ENCODE measurements at regions not wholly inside any gene's neighbourhood (a gene's known extent, or its start where the extent isn't known, plus 50 kb on each side); places are given as distances from the start of the nearest gene placed in this dataset.
"Not testable (repeated sequence)": the region's sequence is repeated elsewhere in the genome, so short reads cannot be mapped to it uniquely, and the experiment has no call there.

DNA sequence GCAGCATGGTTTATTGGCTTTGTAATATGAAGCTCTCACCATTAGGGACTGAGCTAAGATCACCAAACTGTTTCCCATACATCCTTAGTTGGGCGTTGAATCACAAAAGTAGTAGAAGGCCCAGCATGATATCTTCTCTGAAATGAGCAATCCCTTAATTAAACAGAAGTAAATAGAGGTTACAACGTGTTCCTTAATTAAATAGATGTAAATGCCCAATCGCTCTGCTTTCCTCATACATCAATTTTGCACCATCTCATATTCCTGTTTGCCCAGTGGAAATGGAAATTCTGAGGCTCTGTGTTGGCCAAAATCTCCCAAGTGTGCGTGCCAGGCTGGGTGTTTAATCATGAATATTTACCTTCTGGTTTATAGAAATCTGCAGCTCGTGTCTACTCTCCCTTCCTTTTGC lies 107.4 kb upstream of the FOXB1 start:
- DNase-seq (ENCODE audit: low spot score): no peak

DNA sequence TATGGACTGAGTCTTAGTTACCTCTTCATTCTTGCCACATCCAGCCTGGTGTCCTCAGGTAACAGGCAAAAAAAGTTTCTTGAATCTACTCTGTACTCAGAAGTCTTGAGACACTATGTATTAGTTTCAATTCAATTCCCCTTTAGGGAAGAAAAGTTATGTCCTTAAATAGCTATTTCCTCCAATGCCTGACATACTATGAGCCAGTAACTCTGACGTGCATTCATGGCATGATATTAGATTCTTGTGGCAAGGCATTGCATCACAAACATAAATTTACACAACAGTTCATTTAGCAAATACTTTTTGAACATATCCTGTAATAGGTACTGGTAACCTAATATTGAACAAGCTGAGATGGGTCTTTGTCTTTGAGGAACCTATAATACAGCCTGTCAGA lies 109.3 kb upstream of the FOXB1 start:
- DNase-seq (ENCODE audit: low spot score): no peak

DNA sequence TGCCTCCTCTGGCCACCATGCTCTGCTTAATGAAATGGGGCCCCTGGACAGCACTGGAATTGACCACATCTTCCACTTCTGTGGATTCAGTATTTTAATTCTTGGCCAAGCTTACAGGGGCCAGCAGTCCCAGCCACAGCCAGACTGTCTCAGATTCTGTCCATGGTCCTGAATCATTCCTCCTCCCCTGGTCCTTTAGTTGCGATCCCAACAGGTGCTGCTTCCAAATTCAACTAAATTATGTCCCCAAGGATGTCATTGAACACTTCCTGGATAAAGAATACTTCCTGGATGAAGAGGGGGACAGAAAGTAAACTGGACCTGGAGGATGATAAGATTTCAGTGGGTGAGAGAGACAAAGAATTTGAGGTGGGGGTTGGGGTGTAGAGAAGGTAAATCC lies 111.1 kb upstream of the FOXB1 start:
- DNase-seq (ENCODE audit: low spot score): no peak

DNA sequence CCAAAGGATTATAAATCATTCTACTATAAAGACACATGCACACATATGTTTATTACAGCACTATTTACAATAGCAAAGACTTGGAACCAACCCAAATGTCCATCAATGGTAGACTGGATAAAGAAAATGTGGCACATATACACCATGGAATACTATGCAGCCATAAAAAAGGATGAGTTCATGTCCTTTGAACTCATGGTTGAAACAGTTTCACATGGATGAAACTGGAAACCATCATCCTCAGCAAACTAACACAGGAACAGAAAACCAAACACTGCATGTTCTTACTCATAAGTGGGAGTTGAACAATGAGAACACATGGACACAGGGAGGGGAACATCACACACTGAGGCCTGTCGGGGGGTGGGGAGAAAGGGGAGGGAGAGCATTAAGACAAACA lies 116.2 kb upstream of the FOXB1 start:
- DNase-seq (ENCODE audit: low spot score): not testable (repeated sequence)

DNA sequence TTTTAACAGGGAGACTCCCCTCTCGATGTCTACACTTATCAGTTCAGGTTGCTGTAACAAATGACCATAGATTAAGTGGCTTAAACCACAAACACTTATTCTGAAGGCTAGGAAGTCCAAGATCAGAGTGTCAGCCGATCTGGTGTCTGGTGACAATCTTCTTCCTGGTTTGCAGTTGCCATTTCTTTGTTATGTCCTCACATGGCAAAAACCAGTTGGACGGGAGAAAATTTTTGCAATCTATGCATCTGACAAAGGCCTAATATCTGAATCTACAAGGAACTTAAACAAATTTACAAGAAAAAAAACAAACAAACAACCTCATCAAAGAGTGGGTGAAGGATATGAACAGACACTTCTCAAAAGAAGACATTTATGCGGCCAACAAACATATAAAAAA lies 116.9 kb upstream of the FOXB1 start:
- DNase-seq (ENCODE audit: low spot score): no peak

DNA sequence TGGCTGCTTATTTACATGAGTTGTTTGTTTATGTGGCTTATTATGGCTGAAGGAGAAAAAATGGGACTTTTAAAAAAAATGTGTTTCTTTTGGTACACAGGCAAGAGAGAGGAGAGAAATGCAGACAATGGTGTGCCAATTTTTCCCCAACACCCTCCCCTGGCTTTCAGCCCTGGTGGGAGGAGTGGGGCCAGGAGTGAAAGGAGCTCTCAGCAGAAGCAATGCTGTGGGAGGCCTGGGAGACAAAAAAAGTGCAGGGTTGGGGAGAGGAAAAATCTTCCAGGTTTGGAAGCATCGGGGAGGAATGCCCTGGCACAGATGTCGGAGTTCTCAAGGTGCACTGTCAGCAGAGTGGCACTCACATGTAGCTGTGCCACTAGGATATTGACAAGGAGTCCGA lies 117.7 kb upstream of the FOXB1 start:
- DNase-seq (ENCODE audit: low spot score): no peak

DNA sequence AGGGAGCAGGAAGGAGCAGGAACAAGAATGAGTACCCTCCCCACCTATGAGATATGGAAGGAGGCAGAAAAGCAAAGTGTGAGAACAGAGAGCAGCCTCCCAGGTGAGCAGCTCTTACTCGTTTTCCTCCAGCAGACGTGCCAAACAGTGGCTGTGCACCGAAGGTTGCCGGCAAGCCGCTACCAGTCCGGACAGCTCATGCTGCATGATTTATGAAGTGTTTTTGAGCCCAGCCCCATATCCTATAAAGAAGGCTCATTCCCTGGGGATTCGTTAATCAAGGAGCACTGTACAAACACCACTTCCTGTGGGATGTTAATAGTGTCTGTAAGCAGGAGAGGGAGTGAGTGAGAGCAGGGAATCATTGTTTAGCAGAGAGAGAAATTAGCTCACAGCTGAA lies 118.3 kb upstream of the FOXB1 start:
- DNase-seq (ENCODE audit: low spot score): no peak

DNA sequence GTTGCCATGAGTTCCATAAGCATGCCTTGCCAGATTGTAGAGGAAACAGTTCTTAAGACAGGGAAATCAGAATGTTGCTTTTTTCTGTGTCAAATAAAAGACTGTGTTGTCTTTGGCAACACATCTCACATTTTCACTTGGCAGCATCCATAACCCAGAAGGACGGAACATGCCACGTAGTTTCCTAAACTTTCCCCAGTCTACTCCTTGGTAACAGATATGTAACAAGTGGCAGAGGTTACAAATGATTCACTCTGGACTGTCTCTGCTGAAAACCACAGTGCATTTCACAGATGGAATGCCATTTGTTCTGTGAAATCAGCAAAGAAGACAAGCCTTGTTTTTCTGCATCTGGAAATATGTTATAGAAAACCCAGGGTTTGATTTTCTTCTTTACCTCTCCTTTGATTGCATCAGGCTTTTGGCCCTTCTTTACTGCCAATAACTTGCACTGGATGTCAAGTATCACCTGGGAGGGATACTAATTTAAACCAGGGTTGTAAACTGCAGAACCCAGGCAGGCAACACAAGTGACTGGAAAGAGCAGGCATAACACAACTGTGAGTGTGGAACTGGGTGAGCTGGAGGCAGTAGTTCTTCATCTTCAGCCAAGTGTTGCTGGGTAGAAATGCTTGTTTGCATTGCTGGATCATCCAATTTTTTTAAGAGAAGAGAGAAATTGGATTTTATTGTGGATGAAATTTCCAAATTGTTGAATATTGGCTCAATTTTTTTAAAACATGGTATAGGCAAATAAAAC lies 124.4 kb upstream of the FOXB1 start:
- no peak for DNase-seq (ENCODE audit: low spot score)

DNA sequence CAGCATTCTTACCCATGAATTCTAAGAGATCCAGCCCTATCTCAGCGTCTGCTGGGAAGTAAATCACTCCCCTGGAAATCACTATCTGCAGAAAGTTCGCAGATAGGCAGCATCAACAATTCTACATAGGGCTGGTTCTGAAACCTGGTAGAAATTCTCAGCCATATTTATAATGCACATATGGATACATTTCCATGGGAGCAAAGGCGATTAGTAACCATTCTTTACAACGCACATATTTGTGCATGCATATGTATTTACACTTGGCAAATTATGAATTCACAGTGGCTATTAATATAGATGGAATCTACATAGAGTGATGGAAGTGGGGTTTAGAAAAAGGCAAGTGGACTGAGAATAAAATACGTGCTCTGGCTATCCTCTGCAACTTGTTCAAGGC lies 128.0 kb upstream of the FOXB1 start:
- no peak for DNase-seq (ENCODE audit: low spot score)

DNA sequence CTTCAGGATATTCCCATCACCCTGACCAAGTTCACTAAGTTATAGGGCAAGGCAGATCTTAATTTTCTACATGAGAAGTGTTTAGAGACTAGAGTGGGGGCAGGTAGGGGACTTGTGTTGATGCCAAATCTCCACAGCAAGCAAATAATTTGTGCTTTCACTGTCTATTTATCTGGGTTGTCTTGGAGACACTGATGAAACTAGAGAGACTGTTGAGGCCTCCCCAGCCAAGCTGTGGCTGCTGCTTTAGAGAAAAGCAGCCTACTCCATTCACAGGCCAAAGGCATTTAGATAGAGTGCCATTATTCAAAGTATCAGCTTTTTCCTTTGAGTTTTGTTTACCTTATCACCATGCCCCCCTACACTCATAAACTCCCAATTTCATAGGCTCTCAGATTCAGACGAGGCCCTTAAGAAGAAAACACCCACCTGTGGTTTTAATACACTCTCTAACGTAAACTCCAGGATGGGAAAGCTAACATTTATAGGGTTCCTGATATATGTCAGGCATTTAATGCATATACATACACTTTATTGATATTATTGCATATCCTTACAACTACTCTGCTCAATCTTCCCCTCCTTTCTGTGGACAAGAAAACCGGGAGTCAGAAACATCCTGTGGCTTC lies 130.4 kb upstream of the FOXB1 start:
- no peak for DNase-seq (ENCODE audit: low spot score)

DNA sequence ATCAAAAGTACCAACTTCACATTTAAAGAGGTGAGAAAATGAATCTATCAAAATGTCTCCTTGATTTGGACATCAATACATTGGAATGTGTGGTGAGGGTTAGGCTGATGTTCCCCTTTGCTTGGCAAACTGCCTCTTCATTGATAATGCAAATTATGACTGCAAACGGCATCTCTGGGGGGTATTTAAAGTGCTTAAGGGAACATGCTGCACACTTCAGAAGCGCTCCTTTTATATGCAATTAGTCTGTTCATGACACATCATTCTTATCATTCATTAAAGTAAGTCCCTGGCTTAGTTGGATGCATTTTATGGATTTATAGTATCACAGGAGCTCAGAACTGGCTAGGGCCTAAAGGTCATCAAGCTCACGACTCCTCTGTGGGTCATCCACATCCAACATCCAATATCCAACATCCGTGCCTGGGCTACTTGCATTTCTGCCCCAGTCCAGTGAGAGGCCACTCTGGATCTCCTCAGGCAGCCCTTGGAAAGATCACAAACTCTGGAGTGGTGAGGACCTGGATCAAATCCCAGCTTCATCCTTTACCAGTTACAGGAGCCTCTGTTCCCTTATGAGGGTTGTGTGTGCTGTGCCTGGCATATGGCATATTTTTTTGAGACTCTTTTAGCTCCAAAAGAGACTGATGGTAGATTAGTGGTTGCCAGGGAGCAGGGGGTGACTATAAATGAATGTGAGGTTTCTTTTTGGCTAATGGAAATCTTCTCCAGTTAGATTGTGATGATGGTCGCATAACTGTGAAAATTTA lies 136.8 kb upstream of the FOXB1 start:
- peak; percentile 90 for DNase-seq (ENCODE audit: low spot score)

DNA sequence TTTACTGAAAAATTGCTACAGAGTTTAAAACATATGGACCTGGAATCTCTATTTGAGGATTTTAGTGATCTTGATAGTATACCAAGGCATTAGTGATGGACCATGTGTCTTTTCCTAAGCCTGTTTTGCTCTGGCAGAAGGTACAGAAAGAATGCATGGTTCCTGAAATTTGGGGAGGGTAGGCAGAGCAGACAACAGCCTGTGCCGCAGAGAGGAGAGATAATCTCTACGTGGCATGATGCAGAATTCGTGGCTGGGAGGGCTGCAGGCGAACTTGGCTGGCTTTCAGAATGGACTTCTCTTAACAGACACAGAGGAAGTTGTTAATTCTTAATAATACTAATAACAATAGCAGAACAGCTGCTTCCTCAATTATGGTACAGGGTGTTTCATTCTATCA lies 137.5 kb upstream of the FOXB1 start:
- no peak for DNase-seq (ENCODE audit: low spot score)

DNA sequence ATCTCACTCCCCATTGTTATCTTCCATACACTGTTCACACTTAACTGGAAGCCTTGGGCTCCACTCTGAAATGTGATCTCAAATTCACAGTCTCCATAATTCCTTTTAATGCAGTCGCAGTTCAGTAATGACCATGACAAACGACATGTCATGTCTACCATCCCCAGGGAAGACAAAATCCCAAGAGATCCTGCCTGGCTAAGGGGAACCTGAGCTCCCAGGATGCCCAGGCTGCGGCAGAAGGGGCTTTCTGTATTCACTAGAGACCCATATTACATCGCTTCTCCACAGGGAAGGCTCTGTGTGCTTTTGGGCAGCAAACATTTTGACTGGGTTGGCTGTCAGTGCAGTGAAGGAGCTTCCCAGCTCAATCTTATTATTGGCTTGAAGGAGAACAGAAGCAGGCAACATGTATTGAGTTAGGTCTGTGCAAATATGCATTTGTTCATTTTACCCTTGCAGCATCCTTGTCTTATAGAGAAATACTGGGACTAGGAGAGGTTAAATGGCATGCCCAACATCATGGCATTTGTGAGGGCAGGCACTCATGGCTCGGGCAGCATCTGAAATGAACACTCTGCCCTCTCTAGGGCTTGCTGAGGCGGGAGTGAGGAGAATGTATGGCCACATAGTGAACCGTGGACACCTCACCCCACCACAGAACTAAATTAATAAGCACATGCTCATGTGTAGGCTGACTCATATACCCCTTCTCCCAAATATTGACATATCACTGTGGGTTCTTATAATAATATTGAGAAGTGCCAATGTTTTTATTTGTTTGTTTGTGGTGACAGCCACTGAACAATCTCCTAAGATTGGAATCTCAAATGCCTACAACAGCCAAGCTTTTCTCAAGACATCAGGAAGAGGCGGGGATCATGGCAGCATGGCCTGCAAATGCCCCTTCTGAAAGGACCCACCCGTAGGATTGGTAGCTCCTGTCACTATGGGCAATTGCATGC lies 141.6 kb upstream of the FOXB1 start:
- DNase-seq (ENCODE audit: low spot score): no peak

DNA sequence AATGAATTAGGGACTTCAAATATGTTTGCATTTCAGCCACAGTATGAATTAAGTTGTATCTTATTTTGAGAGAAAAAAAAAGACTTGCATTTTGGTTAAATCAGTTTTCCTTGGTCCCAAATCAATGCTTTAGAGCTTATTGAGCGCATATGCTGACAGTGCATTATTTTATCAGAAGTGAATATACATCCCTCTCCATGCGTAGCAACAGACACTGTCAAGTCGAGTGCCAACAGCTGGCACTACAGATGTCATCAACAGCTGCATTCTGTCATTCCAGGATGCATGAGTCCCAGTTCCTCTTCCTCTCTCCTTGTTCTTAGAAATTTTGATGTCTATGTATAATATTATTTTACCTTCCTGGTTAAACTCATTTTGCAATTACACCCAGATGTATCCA lies 156.1 kb upstream of the FOXB1 start:
- DNase-seq (ENCODE audit: low spot score): no peak

DNA sequence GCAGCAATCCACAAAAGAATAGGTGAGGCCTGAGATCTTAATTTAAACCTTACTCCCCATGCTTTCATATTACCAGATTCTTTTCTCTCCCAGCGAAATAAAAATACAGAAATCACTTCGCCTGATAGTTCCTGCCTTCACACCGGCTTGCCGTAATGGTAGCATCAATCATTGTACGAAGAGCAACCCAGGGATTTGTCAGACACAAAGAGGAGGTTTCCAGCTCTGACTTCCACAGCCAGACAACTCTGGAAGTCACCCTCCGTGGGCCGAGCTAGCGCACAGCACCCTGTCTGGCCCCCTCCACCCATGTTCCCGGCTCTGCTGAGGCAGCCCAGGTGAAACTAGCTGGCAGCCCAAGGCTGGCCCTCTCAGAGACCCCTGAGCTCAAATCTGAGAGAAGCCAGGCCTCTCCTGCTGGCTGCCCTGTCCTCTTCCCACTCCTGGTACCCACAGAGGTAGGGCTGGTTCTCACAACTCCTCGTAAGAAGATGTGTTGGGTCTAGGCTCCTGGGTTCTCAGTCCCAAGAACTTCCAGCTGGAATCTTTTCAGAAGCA lies 156.9 kb upstream of the BNIP2 start:
- DNase-seq (ENCODE audit: low spot score): no peak

DNA sequence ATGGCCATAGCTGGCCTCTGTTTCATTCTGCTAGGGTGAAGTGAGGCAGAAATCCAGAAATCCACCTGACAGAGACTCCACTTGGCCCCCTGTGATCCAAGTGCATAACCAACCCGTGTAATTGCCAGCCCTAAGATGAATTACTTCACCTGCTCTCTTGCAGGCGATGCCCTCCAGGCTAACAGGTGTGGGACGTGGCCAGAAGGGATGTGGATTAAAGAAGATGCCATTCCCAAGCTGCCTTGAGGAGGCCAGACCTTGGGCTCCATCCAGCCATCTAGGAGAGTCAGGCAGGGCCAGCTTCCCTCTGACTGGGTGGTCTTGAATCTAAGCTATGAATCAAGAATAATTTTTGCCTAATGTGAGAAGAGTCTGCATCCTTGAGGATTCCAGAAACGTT lies 154.5 kb upstream of the BNIP2 start:
- DNase-seq (ENCODE audit: low spot score): no peak

DNA sequence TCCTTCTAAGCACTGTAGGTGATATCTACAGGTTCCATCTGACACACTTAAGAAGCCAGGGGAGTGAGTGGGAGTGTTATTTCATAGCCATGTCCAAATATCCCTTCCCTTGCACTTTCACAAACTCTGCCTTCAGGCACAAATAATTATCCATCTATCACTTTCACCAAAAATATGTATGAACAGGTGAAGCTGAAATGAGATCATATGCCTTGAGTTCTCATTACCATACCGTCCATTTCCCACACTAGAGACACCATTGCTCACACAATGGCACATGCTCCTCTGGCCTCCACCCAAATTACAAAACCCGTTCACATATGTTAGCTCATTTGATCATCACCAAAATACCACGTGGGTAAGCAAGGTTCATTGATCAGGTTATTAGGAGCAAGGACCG lies 151.9 kb upstream of the BNIP2 start:
- DNase-seq (ENCODE audit: low spot score): no peak

DNA sequence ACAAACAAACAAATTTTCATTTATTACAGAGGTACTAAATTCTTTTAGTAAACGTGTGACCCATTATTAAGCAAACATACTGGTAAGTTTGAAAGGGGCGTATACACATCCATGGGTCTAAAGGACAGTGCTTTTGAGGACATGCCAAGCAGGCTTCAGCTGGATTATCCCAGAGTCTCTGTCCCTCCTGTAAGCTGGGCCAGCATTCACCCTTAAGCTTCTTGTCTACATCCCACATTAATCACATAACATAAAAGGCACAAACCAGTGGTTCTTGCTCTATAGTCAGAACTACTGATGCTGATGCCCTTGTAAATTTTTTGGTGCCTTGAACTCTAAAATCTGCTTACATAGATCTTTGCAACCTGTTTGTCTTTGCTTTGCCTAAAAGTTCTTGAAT lies 150.8 kb upstream of the BNIP2 start:
- no peak for DNase-seq (ENCODE audit: low spot score)

DNA sequence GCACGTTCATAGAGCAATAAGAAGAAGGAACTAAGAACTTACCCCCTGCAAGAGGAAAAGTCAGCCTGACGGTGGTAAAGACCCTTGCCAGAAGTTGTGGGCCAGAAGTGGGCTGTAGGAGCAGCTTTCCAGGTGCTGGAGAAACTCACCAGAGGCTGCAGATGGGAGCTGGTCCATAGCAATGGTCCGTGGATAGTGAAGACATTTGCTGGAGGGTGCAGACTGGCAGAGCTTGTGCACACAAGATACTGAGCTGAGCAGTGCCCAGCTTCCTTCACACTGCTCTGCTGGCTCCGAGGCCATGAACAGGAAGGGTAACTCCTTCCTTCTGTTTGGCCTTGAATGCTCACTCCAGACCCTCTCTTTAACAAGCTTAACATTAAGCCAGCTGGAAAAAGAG lies 149.8 kb upstream of the BNIP2 start:
- DNase-seq (ENCODE audit: low spot score): no peak

DNA sequence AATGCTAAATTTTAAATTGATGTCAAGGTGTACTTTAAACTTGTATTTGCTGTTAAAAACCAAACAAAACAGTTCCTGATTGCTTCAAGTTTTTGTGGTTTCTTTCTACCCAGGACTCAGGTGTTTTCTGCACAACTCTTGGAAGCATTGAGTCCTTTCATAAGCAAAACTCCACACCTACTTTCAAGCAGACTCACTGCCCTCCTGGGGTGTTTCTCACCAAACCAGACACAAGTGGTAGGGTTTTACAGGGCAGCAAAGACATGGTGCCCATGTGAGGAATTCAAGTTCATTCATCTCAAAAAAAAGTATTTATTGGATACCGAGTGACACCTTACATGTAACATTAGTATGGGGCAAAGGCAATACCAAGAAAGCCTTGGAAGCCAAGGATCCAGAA lies 146.7 kb upstream of the BNIP2 start:
- no peak for DNase-seq (ENCODE audit: low spot score)

DNA sequence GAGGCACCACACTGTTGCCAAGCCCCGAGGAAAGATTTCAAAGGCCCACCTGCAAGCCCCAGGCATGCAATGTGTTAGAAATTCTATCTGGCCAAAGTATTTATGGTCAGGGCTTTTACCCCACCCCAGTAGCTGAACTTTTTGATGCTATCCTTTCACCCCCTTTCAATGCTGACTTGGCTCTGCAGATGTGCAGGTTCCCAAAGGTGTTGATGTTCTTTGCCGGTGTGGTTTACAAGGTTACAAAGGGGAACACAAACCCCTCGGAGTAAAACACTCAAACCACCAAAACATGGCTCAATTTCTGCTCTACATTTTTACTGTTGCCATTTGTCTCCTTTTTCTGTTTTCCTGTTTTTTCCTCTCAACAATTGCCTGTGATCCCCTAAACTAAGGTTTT lies 145.4 kb upstream of the BNIP2 start:
- DNase-seq (ENCODE audit: low spot score): no peak

DNA sequence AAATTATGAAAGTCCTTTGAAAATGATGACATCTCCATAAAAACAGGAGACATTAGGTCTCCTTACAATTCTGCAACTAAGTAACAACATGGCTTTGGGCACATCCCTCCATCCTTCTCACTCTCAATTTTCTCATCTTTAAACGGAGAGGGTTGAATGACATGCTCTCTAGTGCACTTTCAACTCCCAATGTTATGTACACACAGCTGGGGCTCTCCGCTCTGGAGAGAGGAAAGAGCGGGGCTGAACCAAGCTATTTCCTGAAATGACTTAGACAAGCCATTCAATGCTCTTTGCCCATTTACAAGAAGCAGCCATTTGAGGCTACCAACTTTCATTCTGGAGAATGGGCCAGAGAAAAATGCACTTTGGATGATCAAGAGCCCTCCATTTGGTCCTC lies 144.2 kb upstream of the BNIP2 start:
- no peak for DNase-seq (ENCODE audit: low spot score)

All from cerebellar cortex (tissue), 1 donor.